ENCODE measurements at regions not wholly inside any gene's neighbourhood (a gene's known extent, or its start where the extent isn't known, plus 50 kb on each side); places are given as distances from the start of the nearest gene placed in this dataset.
"Not testable (repeated sequence)": the region's sequence is repeated elsewhere in the genome, so short reads cannot be mapped to it uniquely, and the experiment has no call there.

DNA sequence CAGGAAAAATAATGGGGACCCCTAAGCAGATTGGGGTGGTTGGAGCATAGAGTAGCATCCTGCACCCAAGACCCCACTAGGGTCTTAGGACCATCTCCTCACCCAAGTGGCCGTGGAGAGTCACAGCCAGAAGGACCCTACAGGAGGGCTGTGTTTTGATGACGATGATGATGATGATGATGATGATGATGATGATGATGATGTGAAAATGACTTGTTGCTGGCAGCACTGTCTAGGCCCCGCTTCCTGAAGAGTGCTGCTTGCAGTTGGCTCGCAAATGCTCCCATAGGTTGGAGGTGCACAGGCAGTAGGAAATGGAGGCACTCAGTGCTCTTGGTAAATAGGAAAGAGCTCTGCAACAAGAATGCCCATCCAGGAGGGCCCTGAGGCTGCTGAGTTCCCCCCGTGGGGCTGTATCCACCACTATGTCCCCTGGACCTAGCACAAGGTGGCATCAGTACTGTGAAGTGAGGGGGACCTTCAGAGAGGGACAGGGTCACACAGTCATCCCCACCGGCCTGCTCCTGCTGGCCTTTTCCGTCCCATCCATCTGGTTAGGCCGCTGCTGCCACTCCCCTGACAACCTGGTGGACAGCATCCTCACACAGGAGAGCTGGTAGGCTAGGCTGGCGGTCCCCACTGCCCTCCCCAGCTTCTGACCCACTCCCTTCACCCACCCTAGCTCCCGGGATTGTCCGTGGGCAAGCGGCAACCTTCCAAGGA is 139.6 kb downstream of the FOXD2 start:
- DNase-seq, result no peak

GRCh38 chr1:47578026-47578720 is 140.3 kb downstream of the FOXD2 start:
- DNase-seq, result no peak

DNA sequence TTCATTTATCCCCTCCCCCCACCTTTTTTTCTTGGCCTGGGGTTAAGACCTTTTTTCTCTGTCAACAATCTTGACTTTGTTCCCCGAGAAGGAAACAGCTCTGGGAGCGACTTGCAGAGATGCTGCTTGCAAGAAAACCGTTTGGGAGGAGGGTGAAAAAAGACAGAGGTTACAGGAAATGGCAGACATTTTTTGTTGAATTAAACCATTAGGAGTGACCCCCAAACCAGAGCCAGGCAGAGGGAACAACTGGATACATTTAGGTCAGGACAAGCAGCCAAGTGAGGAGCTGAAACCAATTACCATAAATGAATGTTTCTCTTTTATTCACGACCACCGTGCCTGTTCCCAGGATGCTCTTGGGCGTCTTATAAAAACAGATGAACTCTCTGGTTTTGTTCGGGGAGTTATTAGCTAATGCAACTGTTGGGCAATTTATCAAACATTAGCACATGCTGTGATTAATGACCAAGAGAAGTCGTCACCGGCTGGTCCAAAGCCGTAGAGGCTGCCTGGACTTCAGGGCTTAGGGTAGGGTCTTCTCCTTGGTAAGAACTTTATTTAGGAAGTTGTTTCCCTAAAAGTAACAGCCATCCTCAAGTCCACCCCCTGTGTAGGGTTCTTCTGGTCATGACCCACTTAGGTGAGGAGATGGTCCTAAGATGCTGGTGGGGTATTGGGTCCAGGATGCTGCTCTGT is 141.0 kb downstream of the FOXD2 start:
- DNase-seq, result no peak

DNA sequence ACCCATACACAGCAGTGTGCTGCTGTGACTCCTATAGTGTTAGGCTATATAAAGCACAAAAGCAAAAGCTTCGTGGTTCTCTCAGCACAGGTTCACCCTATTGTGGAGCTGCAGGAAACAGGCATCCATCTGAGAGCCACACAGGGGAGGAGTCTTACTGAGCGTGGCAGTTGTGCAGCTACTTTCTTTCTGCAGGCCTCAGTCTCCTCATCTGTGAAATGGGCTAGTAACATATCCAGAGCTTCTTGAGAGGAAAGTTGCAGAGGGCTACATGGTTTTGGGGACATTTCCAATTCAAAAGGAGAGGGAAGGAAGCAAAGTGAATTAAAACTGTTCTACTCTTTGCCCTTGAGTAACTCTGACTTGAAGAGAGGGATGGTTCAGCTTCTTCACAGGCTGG is 142.0 kb downstream of the FOXD2 start:
- DNase-seq, result no peak

GRCh38 chr1:47580451-47580995 is 142.7 kb downstream of the FOXD2 start:
- DNase-seq, result no peak

DNA sequence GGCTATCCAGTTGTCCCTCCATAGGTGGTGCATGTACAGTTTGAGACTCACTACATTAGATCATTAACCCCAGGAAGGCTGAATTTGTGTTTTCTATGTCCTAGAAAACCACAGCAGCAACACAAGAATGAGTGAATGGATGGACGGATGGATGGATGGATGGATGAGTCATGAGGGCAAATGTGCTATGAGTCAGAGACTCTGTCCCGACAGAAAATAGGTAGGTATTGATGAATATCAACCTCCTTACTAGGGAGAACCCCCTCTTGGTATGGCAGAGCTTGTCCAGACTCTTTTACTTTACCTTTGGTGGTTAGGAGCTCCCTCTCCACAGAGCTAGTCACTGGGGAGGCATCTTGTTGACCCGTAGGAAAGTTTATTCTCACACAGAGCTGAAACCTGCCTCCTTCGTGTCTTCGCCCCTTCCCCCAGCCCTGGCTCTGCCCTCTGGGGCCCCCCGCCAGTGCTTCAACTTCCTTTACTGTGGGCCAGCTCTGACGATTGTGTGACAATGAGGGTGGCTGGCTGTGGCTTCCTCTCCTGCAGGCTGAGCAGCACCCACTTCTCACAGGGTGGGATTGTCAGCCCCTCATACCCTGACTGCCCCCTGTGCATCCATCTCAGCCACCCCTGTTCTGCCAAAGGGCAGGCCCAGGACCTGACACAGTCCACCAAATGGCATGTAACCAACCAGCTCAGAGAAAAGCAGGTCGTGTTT is 145.2 kb downstream of the FOXD2 start:
- no peak for DNase-seq

- DNase-seq, result no peak
Observed at GRCh38 chr1:47584249-47584648, 146.4 kb downstream of the FOXD2 start.

GRCh38 chr1:47585141-47585902 is 147.5 kb downstream of the FOXD2 start:
- DNase-seq, result no peak

- DNase-seq, result no peak
Observed at GRCh38 chr1:47587891-47588582, 150.2 kb downstream of the FOXD2 start.

GRCh38 chr1:47590523-47591225 is 152.8 kb downstream of the FOXD2 start:
- DNase-seq, result no peak

DNA sequence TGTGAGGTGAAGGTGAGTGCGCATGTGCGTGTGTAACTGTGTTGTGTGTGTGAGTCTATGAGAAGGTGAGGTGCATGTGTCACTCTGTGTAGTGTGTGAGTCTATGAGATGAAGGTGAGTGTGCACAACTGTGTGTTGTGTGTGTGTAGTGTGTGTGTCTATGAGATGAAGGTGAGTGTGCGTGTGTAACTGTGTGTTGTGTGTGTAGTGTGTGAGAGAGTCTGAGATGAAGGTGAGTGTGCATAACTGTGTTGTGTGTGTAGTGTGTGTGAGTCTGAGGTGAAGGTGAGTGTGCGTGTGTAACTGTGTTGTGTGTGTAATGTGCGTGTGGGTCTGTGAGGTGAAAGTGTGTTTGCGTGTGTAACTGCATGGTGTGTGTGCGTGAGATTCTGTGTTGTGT is 154.0 kb downstream of the FOXD2 start:
- no peak for DNase-seq

DNA sequence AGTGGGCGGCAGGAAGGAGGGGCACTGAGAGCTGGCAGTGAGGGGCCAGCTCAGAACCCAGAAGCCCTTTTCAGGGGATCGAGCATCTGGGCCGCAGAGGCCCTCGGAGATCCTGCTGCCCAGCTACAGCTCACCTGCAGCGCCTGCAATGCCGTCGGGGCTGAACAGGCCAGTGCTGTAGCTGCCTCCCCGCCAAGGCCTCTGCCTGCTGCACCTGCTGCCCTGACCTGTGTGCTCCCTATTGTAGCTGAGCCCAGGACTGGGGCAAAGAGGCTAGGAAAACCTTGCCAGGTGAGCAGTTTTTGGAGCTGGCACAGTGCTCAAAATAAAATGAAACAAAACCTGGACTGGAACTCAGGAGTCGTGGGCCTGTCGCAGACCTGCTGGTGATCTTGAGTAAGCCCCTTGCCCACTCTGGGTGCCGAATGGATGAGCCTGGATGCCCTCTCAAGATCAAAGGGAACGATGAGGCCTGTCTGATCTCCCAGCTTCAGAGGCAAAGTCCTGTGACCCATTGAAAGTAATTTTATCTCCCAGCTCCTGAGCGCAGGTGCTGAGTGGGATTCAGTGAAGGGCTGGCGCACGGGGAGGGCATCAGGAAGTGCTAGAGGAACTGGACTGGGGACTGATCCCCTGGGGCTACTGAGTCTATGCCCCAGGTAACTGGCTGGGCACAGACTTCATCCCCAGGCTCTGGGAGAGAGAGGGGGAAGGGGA is 154.6 kb downstream of the FOXD2 start:
- DNase-seq, result no peak

- no peak for DNase-seq
Observed at GRCh38 chr1:47593013-47593568, 155.2 kb downstream of the FOXD2 start.

- DNase-seq, result no peak
Observed at GRCh38 chr1:47593598-47594285, 155.9 kb downstream of the FOXD2 start.

GRCh38 chr1:47594627-47595026 is 156.8 kb downstream of the FOXD2 start:
- no peak for DNase-seq

DNA sequence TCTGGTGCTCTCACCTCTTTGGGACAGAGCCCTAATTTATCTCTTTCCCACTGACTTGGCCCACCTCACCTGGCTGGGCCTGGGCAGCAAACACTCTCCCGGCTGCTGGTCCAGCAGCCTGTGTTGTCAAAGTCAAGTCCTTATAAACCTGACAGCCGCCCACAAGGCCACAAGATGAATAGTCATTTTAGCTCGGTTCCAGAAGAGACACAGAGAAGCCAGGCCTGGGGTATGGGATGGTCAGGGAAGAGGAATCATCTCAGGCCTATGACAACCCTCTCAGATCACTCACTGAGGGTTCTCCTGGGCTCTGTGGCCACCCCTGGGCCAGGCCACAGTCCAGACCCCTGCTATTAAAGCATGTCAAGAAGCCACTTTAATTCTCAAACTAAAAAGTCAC is 158.5 kb downstream of the FOXD2 start:
- no peak for DNase-seq

- no peak for DNase-seq
Observed at GRCh38 chr1:47598357-47598756, 160.5 kb downstream of the FOXD2 start.

- DNase-seq, result no peak
Observed at GRCh38 chr1:47599777-47600176, 161.9 kb downstream of the FOXD2 start.

DNA sequence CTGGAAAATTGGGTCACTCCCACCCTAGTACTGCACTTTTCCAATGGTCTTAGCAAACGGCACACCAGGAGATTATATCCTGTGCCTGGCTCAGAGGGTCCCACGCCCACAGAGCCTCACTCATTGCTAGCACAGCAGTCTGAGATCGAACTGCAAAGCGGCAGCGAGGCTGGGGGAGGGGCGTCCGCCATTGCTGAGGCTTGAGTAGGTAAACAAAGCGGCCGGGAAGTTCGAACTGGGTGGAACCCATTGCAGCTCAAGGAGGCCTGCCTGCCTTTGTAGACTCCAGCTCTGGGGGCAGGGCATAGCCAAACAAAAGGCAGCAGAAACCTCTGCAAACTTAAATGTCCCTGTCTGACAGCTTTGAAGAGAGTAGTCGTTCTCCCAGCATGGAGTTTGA is 164.6 kb downstream of the FOXD2 start:
- not testable (repeated sequence) for DNase-seq
